ENCODE measurements at regions not wholly inside any gene's neighbourhood (a gene's known extent, or its start where the extent isn't known, plus 50 kb on each side); places are given as distances from the start of the nearest gene placed in this dataset.
"Not testable (repeated sequence)": the region's sequence is repeated elsewhere in the genome, so short reads cannot be mapped to it uniquely, and the experiment has no call there.

- H3K9ac ChIP-seq (ENCODE audit: low read length): no peak overlapping the region
- H3K9me2 ChIP-seq (ENCODE audit: insufficient read depth, low read length): no peaks in the 10 kb centered on the region
- no peaks in the 10 kb centered on the region for H3K9me3 ChIP-seq (ENCODE audit: low read length)
- H3K79me2 ChIP-seq (replicated peaks; ENCODE audit: insufficient read depth, low read length): no peaks in the 10 kb centered on the region
- H3K36me3 ChIP-seq (ENCODE audit: insufficient read depth, low read length): no peaks in the 10 kb centered on the region
- H3K4me3 ChIP-seq (ENCODE audit: low read length): no peak overlapping the region
- no peak for TF ChIP-seq TAF1 (IDR thresholded peaks at IDR 0.05; ENCODE audit: low read depth)
- TF ChIP-seq RAD21 (conservative IDR thresholded peaks at IDR 0.05): no peak
- TF ChIP-seq EZH2 (IDR thresholded peaks at IDR 0.05; ENCODE audit: borderline replicate concordance, insufficient read depth, low read length, poor library complexity, severe bottlenecking): no peak
- no peak for TF ChIP-seq MXI1 (conservative IDR thresholded peaks at IDR 0.05; ENCODE audit: poor library complexity, severe bottlenecking)
- TF ChIP-seq CTCF (IDR thresholded peaks at IDR 0.05; ENCODE audit: poor library complexity, severe bottlenecking): no peak
- no peak for TF ChIP-seq EP300 (conservative IDR thresholded peaks at IDR 0.05; ENCODE audit: poor library complexity, severe bottlenecking)
- H3K4me2 ChIP-seq (ENCODE audit: low read length): no peak overlapping the region
- no peak overlapping the region for H2AFZ ChIP-seq (ENCODE audit: low read depth, low read length)
- H4K20me1 ChIP-seq (ENCODE audit: insufficient read depth): no peaks in the 10 kb centered on the region
- H3F3A ChIP-seq (ENCODE audit: insufficient read depth, low read length, poor library complexity, severe bottlenecking): no peaks in the 10 kb centered on the region
- H3K27me3 ChIP-seq (ENCODE audit: insufficient read depth, low read depth, low read length): no peaks in the 10 kb centered on the region
- no peak overlapping the region for H3K27ac ChIP-seq (ENCODE audit: low read length)
These were observed 244.9 kb downstream of the SP3 start for GRCh38 chr2:173720306-173720705.

GRCh38 chr2:173734797-173735196 lies 230.4 kb downstream of the SP3 start:
- TF ChIP-seq, protein P1, sequence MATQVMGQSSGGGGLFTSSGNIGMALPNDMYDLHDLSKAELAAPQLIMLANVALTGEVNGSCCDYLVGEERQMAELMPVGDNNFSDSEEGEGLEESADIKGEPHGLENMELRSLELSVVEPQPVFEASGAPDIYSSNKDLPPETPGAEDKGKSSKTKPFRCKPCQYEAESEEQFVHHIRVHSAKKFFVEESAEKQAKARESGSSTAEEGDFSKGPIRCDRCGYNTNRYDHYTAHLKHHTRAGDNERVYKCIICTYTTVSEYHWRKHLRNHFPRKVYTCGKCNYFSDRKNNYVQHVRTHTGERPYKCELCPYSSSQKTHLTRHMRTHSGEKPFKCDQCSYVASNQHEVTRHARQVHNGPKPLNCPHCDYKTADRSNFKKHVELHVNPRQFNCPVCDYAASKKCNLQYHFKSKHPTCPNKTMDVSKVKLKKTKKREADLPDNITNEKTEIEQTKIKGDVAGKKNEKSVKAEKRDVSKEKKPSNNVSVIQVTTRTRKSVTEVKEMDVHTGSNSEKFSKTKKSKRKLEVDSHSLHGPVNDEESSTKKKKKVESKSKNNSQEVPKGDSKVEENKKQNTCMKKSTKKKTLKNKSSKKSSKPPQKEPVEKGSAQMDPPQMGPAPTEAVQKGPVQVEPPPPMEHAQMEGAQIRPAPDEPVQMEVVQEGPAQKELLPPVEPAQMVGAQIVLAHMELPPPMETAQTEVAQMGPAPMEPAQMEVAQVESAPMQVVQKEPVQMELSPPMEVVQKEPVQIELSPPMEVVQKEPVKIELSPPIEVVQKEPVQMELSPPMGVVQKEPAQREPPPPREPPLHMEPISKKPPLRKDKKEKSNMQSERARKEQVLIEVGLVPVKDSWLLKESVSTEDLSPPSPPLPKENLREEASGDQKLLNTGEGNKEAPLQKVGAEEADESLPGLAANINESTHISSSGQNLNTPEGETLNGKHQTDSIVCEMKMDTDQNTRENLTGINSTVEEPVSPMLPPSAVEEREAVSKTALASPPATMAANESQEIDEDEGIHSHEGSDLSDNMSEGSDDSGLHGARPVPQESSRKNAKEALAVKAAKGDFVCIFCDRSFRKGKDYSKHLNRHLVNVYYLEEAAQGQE (IDR thresholded peaks at IDR 0.05; ENCODE audit: borderline replicate concordance): no peak
- no peak for TF ChIP-seq TAF1 (IDR thresholded peaks at IDR 0.05; ENCODE audit: low read depth)
- TF ChIP-seq MXI1 (conservative IDR thresholded peaks at IDR 0.05; ENCODE audit: poor library complexity, severe bottlenecking): no peak
- TF ChIP-seq POLR2AphosphoS5 (IDR thresholded peaks at IDR 0.05): no peak
- no peak for TF ChIP-seq EP300 (conservative IDR thresholded peaks at IDR 0.05; ENCODE audit: poor library complexity, severe bottlenecking)
- TF ChIP-seq RAD21 (conservative IDR thresholded peaks at IDR 0.05): no peak
- no peak for TF ChIP-seq SMC3 (conservative IDR thresholded peaks at IDR 0.05; ENCODE audit: poor library complexity)
- TF ChIP-seq CTCF (IDR thresholded peaks at IDR 0.05; ENCODE audit: poor library complexity, severe bottlenecking): no peak
- TF ChIP-seq EZH2 (IDR thresholded peaks at IDR 0.05; ENCODE audit: borderline replicate concordance, insufficient read depth, low read length, poor library complexity, severe bottlenecking): no peak
- Histone ChIP-seq H3K4me2 (ENCODE audit: low read length) (no peak overlapping the region), H4K20me1 (ENCODE audit: insufficient read depth) (no peaks in the 10 kb centered on the region), H3F3A (ENCODE audit: insufficient read depth, low read length, poor library complexity, severe bottlenecking) (no peaks in the 10 kb centered on the region), H3K4me3 (ENCODE audit: low read length) (no peak overlapping the region), H3K9me3 (ENCODE audit: low read length) (no peaks in the 10 kb centered on the region), H3K9me2 (ENCODE audit: insufficient read depth, low read length) (no peaks in the 10 kb centered on the region), H3K27ac (ENCODE audit: low read length) (no peak overlapping the region), H3K9ac (ENCODE audit: low read length) (no peak overlapping the region), H3K27me3 (ENCODE audit: insufficient read depth, low read depth, low read length) (no peaks in the 10 kb centered on the region), H3K36me3 (ENCODE audit: insufficient read depth, low read length) (no peaks in the 10 kb centered on the region), H3K79me2 (replicated peaks; ENCODE audit: insufficient read depth, low read length) (no peaks in the 10 kb centered on the region), H2AFZ (ENCODE audit: low read depth, low read length) (no peak overlapping the region)

GRCh38 chr2:173737954-173738575 lies 227.1 kb downstream of the SP3 start:
- H3K79me2 ChIP-seq (replicated peaks; ENCODE audit: insufficient read depth, low read length); H3K27ac ChIP-seq (ENCODE audit: low read length); H3K4me2 ChIP-seq (ENCODE audit: low read length); H3F3A ChIP-seq (ENCODE audit: insufficient read depth, low read length, poor library complexity, severe bottlenecking); H3K27me3 ChIP-seq (ENCODE audit: insufficient read depth, low read depth, low read length); H3K36me3 ChIP-seq (ENCODE audit: insufficient read depth, low read length); H4K20me1 ChIP-seq (ENCODE audit: insufficient read depth); H3K9ac ChIP-seq (ENCODE audit: low read length); H3K9me2 ChIP-seq (ENCODE audit: insufficient read depth, low read length); H3K4me3 ChIP-seq (ENCODE audit: low read length); H3K9me3 ChIP-seq (ENCODE audit: low read length); H2AFZ ChIP-seq (ENCODE audit: low read depth, low read length): not testable (repeated sequence)

Data from neural cell (in vitro differentiated cells).